SIG-M5 treated with dmso at 0.1 percent for 504 hours (cell line): ENCODE measurements at regions not wholly inside any gene's neighbourhood (a gene's known extent, or its start where the extent isn't known, plus 50 kb on each side); places are given as distances from the start of the nearest gene placed in this dataset.
A peak's percentile ranks its signal among the peaks of the same experiment; 100 is the strongest.

Experiments used
- DNase-seq: peaks from one replicate; lab custom pipeline; 2025; ENCODE audit not compliant: unreplicated experiment; lab: John Stamatoyannopoulos, UW

DNA sequence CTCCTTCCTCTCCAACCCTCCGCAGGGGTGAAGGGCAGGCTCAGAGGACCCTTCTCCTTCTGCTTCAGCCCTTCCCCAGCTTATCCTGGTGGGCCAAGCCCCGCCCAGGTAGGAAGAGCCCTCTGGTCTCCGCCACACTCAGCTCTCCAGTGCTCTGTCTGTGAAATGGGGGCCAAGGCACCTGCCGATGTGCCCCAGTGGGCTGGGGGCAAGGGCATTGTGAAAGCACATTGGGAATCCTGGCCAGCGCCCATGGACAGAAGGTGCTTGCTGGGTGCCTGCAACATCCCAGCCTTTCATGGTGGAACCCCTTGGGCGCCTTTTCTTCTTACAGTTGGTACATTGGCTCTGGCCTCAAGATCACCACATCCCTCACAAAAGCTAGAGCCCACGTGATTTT, 150.8 kb downstream of the INHBB start:
- no peak for DNase-seq

DNA sequence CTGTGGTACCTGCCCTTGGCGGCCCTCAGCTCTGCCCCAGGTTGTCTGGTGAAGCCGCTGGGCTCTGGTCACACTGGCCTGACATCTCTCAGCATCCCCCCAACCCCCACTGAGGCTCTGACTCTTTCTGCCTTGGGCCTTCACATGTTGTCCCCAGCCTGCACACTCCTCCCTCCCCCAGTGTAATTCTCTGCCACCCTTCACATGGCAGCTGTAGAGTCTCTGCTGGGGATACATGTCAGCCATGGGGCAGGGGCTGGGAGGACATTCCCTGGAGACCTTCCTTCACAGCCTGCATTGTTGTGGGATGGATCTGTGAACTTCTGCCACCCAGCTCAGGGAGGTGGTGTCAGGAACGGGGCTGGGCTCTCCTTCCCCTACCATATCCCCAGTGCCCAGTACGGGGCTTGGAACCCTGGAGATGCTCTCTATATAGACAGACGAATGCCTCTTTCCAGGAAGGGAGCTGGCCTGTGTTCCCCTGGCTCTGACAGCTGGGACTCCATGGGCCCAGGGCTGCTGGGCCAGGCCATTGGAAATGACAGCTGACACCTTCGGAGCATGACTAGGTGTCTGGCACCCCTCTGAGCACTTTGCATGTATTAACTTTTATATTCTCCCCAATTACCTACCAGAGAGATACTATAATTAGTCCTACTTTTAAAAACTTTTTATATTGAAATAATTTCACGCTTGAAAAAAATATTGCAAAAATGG, 151.5 kb downstream of the INHBB start:
- DNase-seq: no peak

DNA sequence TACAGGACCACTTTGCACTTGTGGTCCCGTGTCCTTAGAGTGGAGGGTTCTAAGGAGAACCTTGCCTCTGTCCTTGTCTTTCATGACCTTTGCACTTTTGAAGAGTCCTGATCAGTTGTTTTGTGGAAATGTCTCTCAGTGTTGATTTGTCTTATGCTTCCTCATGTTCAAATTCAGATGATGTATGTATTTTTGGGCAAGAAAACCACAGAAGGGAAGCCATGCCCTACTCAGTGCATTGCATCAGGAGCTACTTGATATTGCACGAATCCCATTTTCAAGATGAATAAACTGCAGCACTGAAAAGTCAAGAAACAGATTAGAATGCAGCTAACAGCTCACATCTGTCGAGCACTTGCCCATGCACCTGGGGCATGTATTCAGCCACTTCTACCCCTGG, 152.2 kb downstream of the INHBB start:
- peak; percentile 66 for DNase-seq

DNA sequence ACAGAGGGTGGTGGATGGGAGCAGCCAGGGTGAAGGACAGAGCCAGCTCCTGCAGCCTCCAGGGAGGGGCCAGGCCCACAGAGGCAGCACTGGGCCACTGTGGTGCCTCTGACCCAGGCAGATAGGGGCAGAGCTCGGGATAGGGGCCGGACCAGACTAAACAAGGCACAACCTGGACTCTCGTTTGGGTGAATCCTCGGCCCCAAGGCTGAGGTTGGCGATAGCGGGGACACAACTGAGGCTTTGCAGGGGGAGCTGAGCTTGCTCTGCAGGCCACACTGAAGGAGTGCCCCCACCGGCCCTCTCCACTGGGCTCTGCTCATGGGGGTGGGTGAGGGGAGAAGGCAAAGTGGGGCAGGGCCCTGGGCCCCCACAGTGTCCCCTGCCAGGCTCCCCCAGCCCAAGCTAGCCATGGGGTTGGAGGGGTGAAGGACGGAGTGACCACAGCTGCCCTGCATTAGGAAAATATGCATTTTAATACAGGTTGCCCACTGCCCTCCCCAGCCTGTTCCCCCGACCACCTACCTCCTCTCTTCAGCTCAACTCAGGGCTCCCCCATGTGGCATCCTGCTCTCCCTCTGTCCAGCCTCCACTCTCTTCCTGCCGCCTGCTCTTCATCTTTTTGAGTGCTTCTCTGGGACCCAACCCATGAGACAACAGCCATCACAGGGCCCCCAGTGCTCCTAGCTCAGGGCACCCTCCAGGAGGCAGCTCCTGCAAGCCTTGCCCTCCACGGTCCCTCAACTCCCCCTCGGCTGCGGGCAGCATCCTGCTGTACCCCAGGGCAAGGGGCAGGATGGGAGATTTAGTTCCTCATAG, 152.8 kb downstream of the INHBB start:
- DNase-seq: no peak

DNA sequence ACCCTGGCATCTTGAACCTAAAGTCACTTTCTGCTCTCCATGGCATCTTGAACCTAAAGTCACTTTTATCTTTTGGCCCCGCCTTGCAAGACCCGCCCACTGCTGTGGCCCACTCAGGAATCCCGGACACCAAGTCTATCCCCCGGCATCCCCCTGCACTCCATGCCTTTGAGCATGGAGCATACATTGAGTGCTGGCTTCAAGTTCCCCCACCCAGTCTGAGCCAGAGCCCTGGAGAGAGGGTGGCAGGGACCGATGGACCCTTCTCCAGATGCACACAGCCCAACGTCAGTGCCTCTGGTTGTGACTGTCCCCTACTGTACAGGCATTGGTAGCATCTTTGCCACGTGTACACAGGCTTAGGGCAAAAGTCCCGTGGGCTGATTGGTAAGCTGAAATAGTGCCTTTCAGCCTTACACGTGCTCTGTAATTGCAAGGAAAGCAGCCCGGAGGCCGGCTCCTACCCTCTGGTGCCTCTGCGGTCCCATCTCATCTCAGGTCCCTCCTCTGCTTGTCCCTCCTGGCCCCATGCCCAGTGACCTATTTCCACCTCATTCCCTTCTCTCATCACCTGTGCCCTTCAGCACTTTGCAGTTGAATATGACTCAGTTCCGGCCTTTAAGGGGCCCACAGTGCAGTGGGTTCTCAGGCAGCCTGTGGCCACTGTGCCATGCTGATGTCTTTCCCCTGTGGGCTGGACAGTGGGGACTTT, 154.0 kb downstream of the INHBB start:
- DNase-seq: no peak

DNA sequence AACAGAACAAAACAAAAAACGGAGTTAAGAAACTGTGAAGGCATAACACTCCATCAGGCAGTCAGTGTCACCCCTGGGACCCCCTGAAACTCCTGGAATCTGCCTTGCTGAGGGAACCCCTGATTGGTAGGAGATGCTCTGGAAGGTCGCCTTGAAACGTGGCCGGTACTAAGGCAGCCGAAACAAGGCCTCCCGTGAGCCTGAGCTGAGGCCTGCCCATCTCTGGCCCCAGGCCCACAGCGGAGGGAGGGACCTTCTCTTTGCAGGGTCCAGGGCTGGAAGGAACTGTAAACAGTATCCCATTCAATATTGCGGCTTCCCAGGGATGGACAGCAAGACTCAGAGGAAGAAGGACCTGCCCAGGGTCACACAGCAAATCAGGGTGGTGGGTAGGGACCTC, 155.7 kb downstream of the INHBB start:
- no peak for DNase-seq

DNA sequence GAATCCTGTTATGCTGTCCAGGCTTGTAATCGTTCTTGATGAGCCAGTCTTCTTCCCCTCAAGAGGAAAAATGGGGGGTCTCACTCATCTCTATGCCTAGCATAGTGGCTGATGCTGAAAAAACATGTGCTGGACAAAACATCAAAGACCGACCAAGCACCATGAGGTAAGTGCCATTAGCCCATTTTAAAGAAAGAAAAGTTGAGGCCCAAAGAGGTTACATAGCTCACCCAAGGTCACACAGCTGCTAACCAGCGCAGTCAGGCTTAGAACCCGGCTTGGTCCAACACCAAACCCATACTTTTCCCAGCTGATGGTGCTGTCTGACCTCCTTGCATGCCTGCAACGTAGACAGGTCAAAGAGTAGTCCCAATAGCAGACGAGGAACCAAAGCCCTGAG, 156.4 kb downstream of the INHBB start:
- DNase-seq: no peak

DNA sequence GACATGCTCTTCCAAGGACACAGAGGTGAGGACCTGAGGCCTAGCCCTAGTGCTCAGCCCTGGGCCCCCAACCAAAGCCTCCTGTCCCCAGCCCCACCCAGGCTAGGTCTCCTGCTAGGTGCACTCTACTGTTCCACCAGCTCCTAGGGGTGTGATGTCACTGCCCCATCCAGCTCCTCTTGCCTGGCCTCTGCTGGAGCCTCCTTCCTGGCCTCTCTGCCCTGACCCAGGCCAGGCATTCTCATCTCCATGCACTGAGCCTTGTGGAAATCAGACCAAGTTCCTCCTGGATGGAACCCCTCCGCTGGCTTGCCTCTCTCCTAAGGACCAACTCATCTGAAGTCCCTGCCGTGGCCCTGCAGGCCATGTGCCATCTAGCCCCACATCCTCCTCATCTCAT, 156.8 kb downstream of the INHBB start:
- no peak for DNase-seq

DNA sequence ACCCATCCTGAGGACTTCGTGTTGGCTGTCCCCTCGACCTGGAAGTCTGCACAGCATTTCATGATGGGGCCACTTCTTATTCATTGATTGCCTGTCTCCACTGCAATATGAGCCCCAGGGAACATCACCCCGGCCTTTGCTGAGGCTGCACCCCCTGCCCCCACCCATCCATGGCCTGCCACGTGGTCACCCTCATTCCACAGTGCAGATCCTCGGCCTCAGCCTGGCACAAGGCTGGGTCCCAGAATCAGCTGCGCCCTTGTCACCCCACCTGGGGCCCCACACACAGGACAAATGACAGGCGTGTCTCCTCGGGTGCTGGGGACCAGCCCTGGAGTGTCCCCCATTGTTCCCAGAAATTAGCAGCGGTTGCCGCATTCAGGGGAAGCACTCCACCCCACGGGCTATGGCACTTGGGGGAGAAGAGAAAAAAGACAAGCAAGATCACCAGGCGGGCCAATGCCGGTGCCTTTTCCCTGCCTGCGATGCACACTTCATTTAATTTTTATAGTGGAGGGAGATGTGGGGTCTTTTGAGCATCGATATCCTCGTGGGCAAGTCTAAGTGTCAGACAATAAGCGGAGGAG, 157.4 kb downstream of the INHBB start:
- no peak for DNase-seq

DNA sequence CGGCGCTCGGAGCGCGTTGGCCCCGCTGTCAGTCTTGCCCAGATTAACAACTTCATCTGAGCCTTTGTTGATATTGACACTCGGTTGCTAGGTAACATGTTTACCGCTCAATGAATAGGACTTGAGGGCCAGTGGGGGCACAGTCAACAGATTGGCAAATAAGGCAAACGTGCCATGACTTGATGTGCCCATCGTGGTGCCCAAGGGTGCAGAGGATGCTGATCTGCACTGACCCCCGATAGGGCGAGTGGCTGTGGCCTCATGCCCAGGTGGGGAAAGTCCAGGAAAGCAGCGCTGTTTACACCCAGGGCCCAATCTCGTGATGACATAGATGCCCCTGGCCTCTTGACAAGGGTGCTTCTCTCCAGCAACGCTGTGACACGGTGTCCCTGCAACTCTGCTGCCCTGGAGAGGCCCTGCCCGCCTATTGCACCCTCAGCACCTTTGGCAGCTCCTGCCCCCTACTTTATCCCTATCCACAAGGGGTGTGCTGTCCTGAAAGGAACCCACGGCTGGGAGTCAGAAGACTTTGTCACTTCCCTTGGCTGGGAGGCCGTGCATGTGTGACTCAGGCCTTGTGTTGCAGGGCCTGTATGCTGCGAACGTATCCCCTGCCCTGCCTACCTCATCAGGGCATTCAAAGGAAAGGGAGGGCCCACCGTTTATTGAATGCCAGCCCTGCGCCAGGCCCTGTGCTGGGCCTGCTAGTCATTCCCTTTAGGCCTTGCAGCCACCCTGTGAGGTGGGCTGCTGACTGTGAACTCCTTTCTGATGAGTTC, 158.0 kb downstream of the INHBB start:
- DNase-seq: no peak

DNA sequence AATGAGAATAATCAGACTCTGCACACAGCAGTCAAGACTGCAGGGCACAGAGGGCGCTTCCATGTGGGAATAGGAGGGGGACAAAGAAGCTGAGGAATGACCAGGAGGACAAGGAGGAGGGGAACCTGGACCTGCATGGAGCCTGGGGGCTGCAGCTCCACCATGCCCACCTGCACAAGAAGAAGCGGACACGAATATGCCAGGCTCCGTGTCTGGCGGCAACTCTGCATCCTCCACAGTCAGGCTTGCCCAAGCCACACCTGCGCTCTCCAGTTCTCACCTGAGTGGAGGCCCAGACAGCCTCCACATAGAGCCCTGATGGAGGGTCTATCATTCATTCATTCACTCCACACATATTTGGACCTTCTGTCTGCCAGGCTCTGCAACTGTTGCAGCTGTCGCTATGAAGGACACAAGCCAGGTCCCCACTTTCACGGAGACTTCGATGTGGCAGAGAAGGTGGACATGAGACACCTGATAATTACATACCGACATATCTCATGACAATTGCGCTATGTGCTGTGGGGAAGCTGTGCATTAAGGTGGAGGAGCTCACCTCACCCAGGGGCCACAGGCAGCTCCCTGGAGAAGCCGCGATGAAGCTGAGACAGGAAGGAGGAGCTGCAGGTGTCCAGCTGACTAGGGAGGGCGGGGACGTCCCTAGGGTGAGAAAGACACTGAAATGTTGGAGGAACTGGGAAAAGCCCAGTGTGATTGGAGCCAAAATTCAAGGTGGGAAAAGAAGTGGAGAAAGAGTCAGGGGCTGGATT, 159.2 kb downstream of the INHBB start:
- no peak for DNase-seq

DNA sequence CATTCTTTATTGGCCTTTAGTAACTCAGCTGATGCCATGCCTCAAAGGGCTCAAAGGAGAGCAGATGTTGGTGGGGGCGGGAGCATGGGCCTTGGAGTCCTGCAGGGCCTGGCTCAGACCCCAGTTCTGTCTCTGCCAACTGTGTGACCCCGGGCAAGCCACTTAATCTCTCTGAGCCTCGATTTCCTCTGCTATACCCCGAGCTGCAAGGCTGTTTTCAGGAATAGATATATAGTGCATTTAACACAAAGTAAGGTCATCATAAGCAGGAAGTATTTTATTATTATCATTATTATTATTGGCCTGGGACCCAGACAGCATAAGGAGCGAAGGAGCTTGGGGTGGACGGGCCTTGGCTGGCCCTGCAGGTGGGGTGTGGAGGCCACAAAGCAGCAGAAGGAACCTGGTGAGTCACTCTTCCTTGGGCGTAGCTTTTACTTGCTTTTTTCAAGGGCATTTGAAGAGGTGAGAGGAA, 162.7 kb downstream of the INHBB start:
- DNase-seq: no peak

DNA sequence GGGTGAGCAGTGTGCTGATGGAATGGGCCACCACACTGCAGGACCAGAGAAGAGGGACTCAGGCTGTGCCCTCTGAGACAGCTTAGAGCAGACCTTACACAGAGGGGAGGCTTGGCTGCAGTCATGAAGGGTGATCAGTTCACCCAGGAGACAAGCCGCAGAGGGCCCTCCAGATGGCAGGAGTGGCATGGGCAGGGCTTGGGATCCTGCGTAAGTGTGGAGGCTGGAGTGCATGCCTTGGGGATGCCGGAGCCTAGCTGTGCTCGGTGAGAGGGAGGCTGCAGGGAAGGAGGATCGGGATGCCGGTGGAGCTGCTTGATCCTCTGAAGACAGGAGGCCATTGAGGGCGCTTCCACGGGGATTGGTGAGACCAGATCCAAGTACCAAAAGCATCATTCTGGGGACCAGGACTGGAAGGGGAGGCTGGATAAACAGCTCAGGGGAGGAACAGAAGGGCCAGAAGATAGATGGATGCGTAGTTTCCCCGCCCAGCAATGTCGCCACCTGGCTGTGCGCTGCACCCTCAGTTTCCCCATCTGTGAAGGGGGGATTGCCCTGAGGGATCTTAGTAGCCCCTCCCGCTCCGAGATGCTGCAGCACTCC, 163.4 kb downstream of the INHBB start:
- no peak for DNase-seq

DNA sequence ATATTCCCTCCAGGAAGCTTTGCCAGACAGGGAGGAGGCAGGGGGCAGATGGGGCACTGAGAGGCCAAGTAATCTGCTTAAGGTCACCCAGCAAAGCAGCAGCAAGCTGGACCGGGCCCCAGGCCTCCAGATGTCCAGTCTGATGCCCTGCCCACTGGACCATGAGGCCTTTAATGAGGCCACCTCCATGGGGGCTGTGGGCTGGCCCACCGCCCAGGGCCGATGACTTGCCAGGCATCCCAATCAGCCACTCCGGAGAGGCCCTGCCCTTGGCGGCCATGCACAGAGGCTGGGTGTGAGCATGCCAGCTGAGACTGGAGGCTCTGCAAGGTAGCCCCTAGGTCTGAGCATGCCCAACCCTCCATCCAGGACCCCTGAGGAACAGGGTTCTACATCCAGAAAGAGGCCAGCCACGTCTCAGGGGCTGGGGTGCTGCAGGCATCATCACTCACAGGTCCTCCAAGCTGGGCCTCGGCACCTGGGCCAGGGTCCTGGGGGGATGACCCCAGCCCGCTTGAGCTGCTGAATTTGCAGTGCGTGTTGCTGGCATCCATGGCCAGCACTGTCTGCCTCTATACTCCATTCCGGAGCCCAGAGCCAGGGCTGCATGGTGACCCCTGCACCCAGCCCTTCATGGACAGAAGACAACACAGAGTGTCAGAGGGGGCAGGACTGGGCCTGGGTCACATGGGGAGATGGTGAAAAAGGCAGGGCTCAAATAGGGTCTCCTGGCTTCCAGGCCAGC, 164.2 kb downstream of the INHBB start:
- DNase-seq: no peak

DNA sequence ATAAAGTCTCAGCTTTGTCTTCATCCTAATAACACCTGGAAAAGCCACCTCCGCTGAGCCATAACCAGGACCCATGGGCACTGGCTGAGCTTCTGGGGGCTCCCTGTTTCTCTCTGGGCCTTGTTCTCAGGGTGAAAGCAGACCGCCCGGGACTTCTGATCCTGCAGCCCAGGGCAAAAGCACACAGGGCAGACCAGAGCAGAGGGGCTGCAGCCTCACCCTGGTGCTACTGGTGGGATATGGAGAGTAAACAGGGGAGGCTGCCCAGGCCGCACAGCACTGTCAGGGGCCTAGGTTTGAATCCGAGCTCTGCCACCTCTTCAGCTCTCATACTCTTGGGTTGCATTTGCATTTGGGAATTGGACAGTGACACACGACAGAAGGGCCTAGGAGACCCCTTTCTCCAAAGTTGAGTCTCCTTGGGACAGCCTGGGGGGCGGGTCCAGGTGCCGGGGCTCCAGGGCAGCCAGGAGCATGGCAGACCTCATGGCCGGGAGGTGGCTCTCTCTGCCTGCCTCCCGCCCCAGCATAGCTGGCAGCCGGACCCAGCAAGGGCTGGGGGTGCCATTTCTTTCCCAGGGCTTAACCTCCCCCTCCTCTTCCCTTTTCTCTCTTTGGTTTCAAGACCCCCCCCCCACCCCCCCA, 164.9 kb downstream of the INHBB start:
- DNase-seq: no peak

DNA sequence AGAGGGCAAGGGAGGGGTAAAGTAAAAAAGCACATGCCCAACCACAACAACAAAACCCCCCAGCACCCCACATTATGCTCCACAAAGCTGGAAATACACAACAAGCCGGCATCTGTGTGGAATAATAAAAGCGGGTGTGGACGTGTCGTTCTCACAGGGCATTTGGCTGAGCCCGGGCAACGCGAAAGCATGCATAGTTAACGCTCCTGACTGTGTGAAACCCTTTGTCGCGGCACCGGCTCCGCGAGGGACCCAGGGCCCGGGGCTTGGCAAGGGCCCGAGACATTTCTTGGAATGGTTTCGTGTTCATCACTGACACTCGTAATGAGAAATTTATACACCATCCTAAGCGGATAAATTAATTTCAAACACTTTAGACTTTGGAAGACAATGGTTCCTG, 165.6 kb downstream of the INHBB start:
- no peak for DNase-seq

DNA sequence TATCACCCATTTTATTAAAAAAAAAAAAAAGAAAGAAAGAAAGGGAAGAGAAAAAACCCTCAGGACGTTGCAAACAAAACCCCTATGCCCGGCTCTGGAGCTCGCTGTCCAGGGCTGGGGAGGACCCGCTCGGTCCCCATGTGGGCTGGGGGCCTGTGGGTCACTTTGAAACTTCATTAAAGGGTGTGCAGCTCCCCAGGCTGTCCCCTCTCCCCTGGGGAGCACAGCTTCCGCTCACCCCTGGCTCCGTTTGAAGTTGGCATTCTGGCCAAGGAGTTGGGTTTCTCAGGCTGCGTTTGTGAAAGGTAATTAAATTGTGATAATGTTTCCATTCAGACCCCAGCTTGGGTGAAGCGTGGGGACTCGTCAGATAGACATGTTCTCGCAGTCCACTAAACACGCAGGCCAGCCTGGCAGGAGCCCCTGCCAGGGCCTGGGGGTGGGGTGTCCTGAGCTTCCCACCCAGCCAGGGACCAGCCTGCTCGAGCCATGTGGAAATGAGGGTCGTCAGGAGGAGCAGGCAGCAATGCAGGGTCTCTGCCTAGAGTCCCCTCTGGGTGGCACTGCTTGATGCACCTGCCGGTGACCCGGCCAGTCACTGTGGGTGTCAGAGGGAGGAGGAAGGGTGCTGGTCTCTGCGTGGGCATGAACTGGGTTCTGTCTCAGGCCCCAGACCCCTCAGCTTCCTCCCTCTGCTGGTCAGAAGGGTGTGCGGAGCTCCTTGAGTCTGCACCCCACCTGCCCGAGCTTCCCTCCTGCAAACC, 166.2 kb downstream of the INHBB start:
- no peak for DNase-seq
